Endothelial cell of hepatic sinusoid (primary cell): ENCODE measurements at regions not wholly inside any gene's neighbourhood (a gene's known extent, or its start where the extent isn't known, plus 50 kb on each side); places are given as distances from the start of the nearest gene placed in this dataset.
"Not testable (repeated sequence)": the region's sequence is repeated elsewhere in the genome, so short reads cannot be mapped to it uniquely, and the experiment has no call there.

Experiments used
- in situ Hi-C: cut with HindIII; loops from 2 replicates; pipeline ENCODE4 v1.10.0; 2017; ENCODE audit warnings: low sequenced_read_pairs

DNA sequence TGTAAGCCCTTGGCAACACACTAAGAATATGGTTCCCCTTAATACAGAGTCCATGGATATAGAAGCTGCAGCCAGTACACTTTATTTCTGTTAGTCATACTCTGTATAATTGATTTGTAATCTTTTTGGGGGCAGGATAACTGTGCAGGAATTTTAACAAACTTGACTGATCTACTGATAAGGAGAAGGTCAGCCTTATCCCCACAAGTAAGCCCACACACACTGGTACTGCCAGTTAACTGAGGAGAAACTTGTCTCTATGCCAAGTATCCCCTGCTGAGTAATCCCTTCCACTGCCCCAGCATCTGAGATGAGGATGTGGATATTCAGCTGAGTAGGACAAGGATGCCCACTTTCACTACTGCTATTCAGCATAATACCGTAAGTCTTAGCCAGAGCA lies 154.9 kb upstream of the CXXC4 start:
- in situ Hi-C loops: loop anchor here (5.0 kb wide), 1 partner anchor 37 kb away; no protein-coding TSS in a partner anchor

DNA sequence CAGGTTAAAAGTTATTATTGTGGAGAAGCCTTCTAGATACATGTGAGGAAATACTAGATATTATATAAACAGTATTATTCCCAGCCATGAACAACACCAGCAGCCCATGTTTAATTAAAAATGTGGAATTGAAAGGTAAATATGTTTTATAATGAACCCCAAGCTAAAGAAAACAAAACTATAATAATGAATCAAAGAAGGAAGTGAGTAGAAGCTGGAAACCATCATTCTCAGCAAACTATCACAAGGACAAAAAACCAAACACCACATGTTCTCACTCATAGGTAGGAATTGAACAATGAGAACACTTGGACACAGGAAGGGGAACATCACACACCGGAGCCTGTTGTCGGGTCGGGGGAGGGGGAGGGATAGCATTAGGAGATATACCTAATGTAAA lies 167.6 kb upstream of the CXXC4 start:
- in situ Hi-C loops: not testable (repeated sequence)

DNA sequence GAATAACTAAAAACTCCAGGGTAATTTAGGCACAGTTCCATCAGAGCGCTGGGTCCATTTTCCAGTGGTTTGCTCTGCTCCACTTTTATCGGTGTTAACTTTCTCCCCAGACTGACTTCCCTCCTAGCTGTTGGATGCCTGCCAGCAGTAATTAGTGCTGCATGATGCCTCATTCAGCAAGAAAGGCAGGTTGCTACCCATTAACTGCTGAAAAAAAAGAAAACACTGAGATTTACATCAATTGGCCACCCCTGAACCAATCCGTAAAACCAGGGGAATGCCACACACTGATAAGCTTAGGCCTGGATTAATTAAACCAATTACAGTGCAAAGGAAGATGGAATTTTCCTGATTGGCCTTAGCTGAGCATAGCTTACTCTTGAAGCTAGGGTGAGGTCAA lies 182.4 kb upstream of the CXXC4 start:
- in situ Hi-C loops: no loop called here

DNA sequence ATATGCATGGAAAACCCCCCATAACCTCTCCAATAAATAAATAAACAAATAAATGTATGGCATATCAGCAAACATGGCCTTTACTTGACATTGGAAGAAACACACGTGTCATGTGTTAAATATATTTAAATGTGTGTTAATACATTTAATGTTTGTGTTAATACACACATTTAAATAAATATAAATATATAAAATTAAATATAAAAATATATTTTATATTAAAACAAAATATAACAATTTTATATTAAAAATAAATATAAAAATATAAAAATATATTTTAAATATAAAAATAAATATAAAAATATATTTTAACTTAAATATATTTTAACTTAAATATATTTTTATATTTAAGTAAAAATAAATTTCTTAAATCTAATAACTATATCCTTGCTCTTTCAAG lies 187.6 kb upstream of the CXXC4 start:
- in situ Hi-C loops: no loop called here

DNA sequence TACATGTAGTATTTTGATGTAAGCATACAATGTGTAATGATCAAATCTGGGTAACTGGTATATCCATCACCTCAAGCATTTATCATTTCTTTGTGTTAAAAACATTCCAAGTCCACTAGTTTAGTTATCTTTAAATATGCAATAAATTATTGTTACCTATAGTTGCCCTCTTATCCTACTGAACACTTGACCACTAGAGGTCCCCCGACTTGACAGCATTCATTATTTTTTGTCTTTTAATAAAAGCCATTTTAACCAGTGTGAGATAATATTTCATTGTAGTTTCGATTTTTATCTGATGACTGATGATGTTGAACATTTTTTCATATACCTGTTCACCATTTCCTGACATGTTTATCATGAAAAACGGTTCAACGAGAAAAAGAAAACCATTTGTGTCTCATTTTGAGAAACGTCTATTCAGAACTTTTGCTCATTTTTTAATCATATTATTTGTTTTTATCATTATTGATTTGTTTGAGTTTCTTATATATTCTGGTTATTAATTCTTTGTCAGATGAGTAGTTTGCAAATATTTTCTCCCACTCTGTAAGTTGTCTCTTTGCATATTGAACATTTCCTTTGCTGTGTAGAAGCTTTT lies 199.0 kb upstream of the CXXC4 start:
- in situ Hi-C loops: no loop called here

GRCh38 chr4:104716584-104716983 lies 221.9 kb upstream of the CXXC4 start:
- in situ Hi-C loops: no loop called here

DNA sequence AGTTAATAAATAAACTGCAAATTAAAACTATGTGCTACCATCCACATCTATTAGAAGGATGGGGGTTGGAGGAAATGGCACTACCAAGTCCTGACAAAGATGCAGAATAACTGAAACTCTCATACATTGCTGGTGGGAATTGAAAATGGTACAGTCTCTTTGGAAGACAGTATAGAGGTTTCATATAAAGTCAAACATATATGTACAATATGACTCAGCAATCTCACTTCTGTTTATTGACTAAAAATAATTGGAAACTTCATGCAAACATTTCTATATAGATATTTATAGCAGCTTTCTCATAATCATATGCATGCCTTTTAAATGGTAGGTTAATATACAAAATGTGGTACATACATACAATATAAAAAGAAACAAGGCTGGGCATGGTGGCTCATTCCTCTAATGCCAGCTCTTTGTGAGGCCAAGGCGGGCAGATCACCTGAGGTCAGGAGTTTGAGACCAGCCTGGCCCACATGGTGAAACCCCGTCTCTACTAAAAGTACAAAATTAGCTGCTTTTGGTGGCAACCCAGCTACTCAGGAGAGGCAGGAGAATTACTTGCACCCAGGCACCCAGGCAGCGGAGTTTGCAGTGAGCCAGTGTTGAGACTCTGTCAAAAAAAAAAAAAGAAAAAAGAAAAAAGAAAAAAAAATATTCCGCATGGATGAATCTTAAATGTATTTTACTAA lies 225.0 kb upstream of the CXXC4 start:
- in situ Hi-C loops: no loop called here

DNA sequence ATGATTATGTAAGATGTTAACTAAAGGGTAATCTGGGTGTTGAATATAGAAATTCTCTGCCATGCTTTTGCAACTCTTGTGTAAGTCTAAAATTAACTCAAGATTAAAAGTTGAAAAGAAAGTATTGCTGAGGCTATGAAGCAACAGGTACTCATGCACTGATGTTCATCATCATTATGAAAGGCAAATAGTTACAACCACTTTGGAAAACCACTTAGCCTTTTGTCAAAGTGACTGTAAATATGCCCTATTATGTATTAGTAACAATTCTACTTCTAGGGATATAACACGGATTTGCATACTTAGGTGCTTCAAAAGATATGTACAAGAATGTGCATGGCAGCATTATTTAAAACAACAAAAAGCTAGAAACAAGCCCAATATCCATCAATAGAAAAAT lies 227.8 kb upstream of the CXXC4 start:
- in situ Hi-C loops: no loop called here

DNA sequence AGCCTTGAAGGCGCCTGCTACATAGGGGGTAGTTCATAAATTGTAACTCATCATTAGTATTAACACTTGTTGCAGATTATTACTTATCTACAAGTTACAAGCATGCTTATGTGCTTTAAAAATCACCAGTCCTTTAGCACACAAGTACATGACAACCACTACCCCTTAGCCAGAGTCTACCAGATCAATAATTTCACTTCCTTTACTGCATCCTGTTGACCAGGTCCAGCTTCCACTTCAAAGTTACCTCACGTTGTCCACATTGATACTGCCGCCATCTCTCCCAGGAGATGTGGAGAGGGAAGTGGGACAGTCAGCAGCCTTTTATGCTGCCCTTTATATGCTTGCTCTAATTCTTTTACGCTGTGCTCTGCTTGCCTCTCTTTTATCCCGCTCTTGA lies 231.3 kb upstream of the CXXC4 start:
- in situ Hi-C loops: no loop called here

GRCh38 chr4:104727643-104728042 lies 232.9 kb upstream of the CXXC4 start:
- in situ Hi-C loops: no loop called here

- in situ Hi-C loops: no loop called here
Observed at GRCh38 chr4:104728380-104729122, 233.9 kb upstream of the CXXC4 start.

DNA sequence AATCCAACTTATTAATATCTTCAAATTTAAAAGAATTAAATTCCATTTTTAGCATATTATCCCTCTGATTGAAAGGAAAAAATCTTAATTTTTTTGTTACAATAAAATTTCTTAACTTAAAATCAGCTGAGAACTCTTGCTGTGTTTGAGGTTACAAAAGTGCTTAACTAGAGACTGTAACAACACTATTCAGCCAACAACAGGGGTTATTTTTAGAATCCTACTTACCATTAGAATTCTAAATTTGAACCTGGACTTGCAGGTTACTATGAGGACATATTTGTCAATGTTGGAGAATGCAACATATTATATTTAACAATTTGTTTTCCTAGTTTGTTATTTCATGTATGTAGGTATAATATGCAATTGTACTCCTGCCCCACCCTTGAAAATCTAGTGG lies 238.1 kb upstream of the CXXC4 start:
- in situ Hi-C loops: no loop called here

DNA sequence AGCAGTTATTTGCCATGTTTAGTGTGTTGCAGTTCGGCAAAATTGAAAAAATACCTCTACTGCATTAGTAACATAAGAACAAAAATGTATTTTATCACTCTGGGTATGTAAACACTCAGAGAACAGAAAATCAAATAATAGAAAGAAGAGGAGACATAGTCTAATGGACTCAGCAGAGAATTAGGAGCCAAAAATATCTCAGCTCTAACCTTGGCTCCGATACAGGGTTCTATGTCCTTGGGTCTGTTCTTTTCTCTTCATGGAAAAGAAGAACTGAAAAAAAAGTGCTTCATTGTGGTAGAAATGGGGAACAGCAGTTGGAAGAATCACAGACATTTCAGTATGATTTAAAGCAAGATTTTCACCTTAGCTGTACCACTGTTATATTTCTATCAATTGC lies 240.5 kb upstream of the CXXC4 start:
- in situ Hi-C loops: no loop called here

DNA sequence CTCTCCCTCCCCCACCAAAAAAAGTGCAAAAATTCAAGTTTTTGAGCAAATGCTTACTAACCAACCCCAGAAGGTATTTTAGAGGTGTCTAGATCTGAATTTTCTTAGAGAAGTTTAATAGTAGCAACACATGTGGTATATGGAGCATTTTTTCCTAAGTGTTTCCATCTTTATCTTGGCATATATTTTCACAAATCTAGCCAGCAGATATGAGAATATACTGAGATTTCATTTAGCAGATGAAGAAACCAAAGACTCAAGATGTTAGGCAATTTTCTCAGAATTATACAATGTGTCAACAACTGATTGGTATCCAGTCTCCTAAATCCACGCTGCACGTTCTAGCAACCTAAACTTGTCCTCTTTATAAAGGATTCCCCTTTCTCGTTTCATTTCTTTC lies 245.5 kb upstream of the CXXC4 start:
- in situ Hi-C loops: no loop called here

- in situ Hi-C loops: no loop called here
Observed at GRCh38 chr4:104743215-104743653, 248.5 kb upstream of the CXXC4 start.

- in situ Hi-C loops: no loop called here
Observed at GRCh38 chr4:104747635-104748034, 252.9 kb upstream of the CXXC4 start.

DNA sequence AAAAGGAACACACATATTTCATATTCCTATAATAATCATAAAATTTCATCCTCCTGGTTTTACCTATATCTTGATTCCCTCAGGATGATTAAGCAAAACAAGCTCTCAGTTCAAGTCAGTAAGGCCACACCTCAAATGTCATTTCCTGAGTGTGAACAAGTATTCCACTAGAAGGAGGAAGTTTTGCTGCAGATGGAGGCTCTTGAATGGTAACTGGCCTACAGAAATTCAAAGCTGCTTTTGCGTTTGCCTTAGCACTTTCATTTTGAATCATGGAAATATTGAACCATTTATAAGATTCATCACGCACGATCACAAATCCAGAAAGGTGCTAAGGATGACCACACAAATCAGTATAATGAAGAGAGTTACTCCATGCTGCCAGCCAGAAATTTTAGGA lies 254.4 kb upstream of the CXXC4 start:
- in situ Hi-C loops: no loop called here

GRCh38 chr4:104750008-104750407 lies 255.3 kb upstream of the CXXC4 start:
- in situ Hi-C loops: no loop called here

- in situ Hi-C loops: no loop called here
Observed at GRCh38 chr4:104751468-104751867, 256.8 kb upstream of the CXXC4 start.

GRCh38 chr4:104752337-104752736 lies 257.6 kb upstream of the CXXC4 start:
- in situ Hi-C loops: no loop called here

DNA sequence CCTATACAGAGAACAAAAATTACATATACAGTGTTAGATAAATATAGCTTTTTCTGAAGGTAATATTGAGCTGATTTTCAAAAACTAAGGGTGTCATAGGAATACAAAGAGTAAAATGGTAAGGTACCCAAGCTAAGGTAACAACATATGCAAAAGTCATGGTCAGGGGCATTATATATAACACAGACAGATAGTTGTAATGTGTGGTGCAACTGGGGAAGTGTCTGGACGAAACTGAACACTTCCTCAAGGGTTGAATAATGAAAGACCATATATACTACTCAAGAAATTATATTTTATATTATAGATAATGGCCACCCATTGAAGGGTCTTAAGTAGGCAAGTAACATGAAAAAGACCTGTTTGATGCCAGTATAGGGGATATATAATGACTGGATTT lies 262.1 kb upstream of the CXXC4 start:
- in situ Hi-C loops: no loop called here

DNA sequence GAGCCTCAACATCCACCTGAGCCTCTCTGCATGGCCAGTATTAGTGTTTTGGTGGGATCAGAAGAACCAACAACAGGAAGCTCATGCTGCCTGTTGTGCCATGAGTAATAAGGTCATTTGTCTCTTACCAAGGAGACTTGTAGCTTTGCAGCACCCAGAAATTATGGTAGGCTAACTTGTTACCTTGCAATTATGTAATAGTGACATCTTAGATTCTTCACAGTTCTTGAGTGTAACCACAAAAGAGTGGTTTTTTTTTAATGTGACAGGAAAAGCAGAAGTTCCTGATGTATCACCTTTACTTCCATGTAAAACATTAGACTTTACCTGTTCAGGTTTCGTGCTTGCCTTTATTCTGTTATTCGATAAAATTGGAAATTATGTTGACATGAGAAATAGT lies 263.9 kb upstream of the CXXC4 start:
- in situ Hi-C loops: no loop called here
